Fibroblast of peridontal ligament (primary cell): ENCODE measurements at regions not wholly inside any gene's neighbourhood (a gene's known extent, or its start where the extent isn't known, plus 50 kb on each side); places are given as distances from the start of the nearest gene placed in this dataset.

Experiments used
- DNase-seq: peaks from one replicate; pipeline ENCODE4 v3.0.0-alpha.2; 2010; ENCODE audit errors: extremely low read depth

GRCh38 chr13:89812856-89813255, 1534.6 kb upstream of the MIR17HG start:
- DNase-seq, result no peak

- no peak for DNase-seq
These were observed 1531.1 kb upstream of the MIR17HG start for GRCh38 chr13:89816404-89816803.

GRCh38 chr13:89822467-89822866, 1525.0 kb upstream of the MIR17HG start:
- no peak for DNase-seq

- no peak for DNase-seq
These were observed 1519.9 kb upstream of the MIR17HG start for GRCh38 chr13:89827552-89827951.

GRCh38 chr13:89828506-89828905, 1519.0 kb upstream of the MIR17HG start:
- DNase-seq, result no peak

- DNase-seq, result no peak
These were observed 1516.3 kb upstream of the MIR17HG start for GRCh38 chr13:89831157-89831556.

GRCh38 chr13:89832827-89833226, 1514.7 kb upstream of the MIR17HG start:
- no peak for DNase-seq

GRCh38 chr13:89843621-89844020, 1503.9 kb upstream of the MIR17HG start:
- no peak for DNase-seq

- DNase-seq, result no peak
These were observed 1501.6 kb upstream of the MIR17HG start for GRCh38 chr13:89845874-89846273.

GRCh38 chr13:89846926-89847585, 1500.4 kb upstream of the MIR17HG start:
- no peak for DNase-seq

- no peak for DNase-seq
These were observed 1494.9 kb upstream of the MIR17HG start for GRCh38 chr13:89852570-89852969.

GRCh38 chr13:89856512-89856911, 1491.0 kb upstream of the MIR17HG start:
- no peak for DNase-seq

- no peak for DNase-seq
These were observed 1490.0 kb upstream of the MIR17HG start for GRCh38 chr13:89857502-89857901.

GRCh38 chr13:89862011-89862690, 1485.3 kb upstream of the MIR17HG start:
- no peak for DNase-seq

GRCh38 chr13:89862691-89863036, 1484.8 kb upstream of the MIR17HG start:
- DNase-seq, result no peak

- no peak for DNase-seq
These were observed 1482.1 kb upstream of the MIR17HG start for GRCh38 chr13:89865164-89866064.

GRCh38 chr13:89869312-89869711, 1478.2 kb upstream of the MIR17HG start:
- no peak for DNase-seq

GRCh38 chr13:89878904-89879303, 1468.6 kb upstream of the MIR17HG start:
- DNase-seq, result no peak

GRCh38 chr13:89880201-89880600, 1467.3 kb upstream of the MIR17HG start:
- no peak for DNase-seq

- DNase-seq, result no peak
These were observed 1463.5 kb upstream of the MIR17HG start for GRCh38 chr13:89883893-89884448.

- DNase-seq, result no peak
These were observed 1456.7 kb upstream of the MIR17HG start for GRCh38 chr13:89890806-89891205.

- no peak for DNase-seq
These were observed 1456.1 kb upstream of the MIR17HG start for GRCh38 chr13:89891416-89891815.
